A673 (cell line): ENCODE measurements at regions not wholly inside any gene's neighbourhood (a gene's known extent, or its start where the extent isn't known, plus 50 kb on each side); places are given as distances from the start of the nearest gene placed in this dataset.

Source experiments
- BruUV-seq: library from RNA; stranded (reverse); fragments of 400-500 nt; replicated peaks from 2 replicates; lab custom pipeline; 2021; lab: Mats Ljungman, UMichigan
- CTCF ChIA-PET: fragments of 300-600 bp; sonication (Branson Sonifier 250); formaldehyde crosslinking; loops from one replicate; lab custom pipeline; 2022; ENCODE audit warnings: antibody characterized with exemption; lab: Charles Lee
- POLR2A ChIA-PET: fragments of 300-600 bp; sonication (Branson Sonifier 250); formaldehyde crosslinking; loops from one replicate; lab custom pipeline; 2022; ENCODE audit warnings: antibody characterized with exemption; ENCODE audit not compliant: low non-redundant PET; lab: Charles Lee
- DNase-seq: peaks from one replicate; pipeline ENCODE4 v3.0.0-alpha.2; 2015; ENCODE audit warnings: low spot score
- H3K27ac ChIP-seq: fragments of 200-600 bp; sonication (generic); 2 replicates; pipeline ENCODE4 v1.5.1; 2016; ENCODE audit warnings: mixed run types, low read depth, mild to moderate bottlenecking, mixed read lengths, antibody characterized with exemption, low read length; ENCODE audit not compliant: poor library complexity, severe bottlenecking
- H3K27me3 ChIP-seq: fragments of 200-600 bp; sonication (generic); replicated peaks from 2 replicates; pipeline ENCODE4 v1.6.1; 2017; ENCODE audit warnings: mixed run types, low read depth, mild to moderate bottlenecking, mixed read lengths, antibody characterized with exemption, low read length; ENCODE audit not compliant: insufficient read depth, poor library complexity
- H3K36me3 ChIP-seq: fragments of 200-600 bp; sonication (generic); 2 replicates; pipeline ENCODE4 v1.6.1; 2016; ENCODE audit warnings: mixed run types, mild to moderate bottlenecking, mixed read lengths, antibody characterized with exemption, low read length; ENCODE audit not compliant: insufficient read depth, poor library complexity, severe bottlenecking
- H3K4me1 ChIP-seq: fragments of 200-600 bp; sonication (generic); 2 replicates; pipeline ENCODE4 v1.6.1; 2017; ENCODE audit warnings: mixed run types, mild to moderate bottlenecking, mixed read lengths, antibody characterized with exemption, low read length; ENCODE audit not compliant: insufficient read depth, poor library complexity, severe bottlenecking
- H3K4me3 ChIP-seq: fragments of 200-600 bp; sonication (generic); 2 replicates; pipeline ENCODE4 v1.5.1; 2016; ENCODE audit warnings: low read depth, mixed run types, mild to moderate bottlenecking, mixed read lengths, low read length; ENCODE audit not compliant: poor library complexity, severe bottlenecking
- H3K9me3 ChIP-seq: fragments of 200-600 bp; sonication (generic); 2 replicates; pipeline ENCODE4 v1.6.1; 2016; ENCODE audit warnings: mixed run types, low read depth, mild to moderate bottlenecking, mixed read lengths, antibody characterized with exemption, low read length; ENCODE audit not compliant: poor library complexity, severe bottlenecking
- EZH2 ChIP-seq: fragments of 200-600 bp; sonication (generic); IDR thresholded peaks from 2 replicates; pipeline ENCODE4 v1.6.1; 2017; ENCODE audit warnings: borderline replicate concordance, low read depth, mild to moderate bottlenecking, mixed read lengths, antibody characterized with exemption, low read length; ENCODE audit not compliant: poor library complexity, severe bottlenecking
- intact Hi-C: fragments of 100-400 bp; cut with micrococcal nuclease; formaldehyde crosslinking; loops from one replicate; pipeline ENCODE4 v1.10.0; 2022; ENCODE audit not compliant: unreplicated experiment
- TF ChIP-seq, protein P1 (sequence below): fragments of 300-800, 200-600 bp; sonication (generic); conservative IDR thresholded peaks from 2 replicates; pipeline ENCODE4 v1.5.1; 2017; ENCODE audit warnings: low read depth, mild to moderate bottlenecking, antibody characterized with exemption, low read length, moderate library complexity, mixed read lengths

DNA sequence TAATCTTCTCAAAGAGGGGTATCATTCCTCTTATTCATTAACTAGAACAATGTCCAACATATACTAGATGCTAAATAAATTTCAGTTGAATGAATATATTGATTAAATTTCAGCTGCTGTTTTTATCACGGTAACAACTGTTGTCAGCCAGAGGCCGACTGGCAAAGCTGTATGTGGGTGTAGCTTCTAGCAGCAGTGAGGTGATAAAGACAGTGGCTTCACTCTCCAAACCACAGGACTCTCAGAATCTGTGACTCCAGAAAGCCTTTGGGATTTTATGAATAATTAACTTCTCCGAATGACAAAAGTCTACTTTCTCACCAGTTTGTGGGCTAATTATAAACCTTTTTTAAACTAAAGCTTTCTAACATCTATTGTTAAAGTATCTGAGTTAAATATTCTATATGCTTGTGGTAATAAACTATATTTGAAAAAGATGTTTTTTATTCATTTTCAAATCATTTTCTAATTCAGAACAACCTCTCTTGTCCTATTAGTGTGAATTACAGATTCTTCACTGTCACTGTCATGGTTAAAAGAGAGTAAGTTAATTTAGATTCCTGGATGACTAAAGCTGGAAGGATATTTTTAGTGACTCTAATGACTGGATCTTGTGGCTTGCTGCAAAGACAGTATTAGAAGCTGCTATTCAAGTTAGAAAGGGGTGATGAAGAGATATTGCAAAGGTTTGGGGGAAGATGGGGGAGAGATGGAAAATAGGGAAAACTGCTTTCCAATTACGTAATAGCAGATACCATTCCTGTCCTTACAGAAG is 796.4 kb upstream of the ARPP21 start:
- no peak overlapping the region for H3K4me3 ChIP-seq
- BruUV-seq = no TSS peak
- ChIA-PET POLR2A (no interaction called here), CTCF (no interaction called here)
- peak; percentile 46 for DNase-seq
- H3K36me3 ChIP-seq = no peaks in the 10 kb centered on the region
- H3K4me1 ChIP-seq = peaks cover 22% of the 10 kb centered on the region
- intact Hi-C loops = no loop called here
- peak overlapping the region; percentile 28 for H3K27ac ChIP-seq
- H3K9me3 ChIP-seq = no peaks in the 10 kb centered on the region
- TF ChIP-seq, protein P1, sequence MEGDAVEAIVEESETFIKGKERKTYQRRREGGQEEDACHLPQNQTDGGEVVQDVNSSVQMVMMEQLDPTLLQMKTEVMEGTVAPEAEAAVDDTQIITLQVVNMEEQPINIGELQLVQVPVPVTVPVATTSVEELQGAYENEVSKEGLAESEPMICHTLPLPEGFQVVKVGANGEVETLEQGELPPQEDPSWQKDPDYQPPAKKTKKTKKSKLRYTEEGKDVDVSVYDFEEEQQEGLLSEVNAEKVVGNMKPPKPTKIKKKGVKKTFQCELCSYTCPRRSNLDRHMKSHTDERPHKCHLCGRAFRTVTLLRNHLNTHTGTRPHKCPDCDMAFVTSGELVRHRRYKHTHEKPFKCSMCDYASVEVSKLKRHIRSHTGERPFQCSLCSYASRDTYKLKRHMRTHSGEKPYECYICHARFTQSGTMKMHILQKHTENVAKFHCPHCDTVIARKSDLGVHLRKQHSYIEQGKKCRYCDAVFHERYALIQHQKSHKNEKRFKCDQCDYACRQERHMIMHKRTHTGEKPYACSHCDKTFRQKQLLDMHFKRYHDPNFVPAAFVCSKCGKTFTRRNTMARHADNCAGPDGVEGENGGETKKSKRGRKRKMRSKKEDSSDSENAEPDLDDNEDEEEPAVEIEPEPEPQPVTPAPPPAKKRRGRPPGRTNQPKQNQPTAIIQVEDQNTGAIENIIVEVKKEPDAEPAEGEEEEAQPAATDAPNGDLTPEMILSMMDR = no peak
- TF ChIP-seq EZH2 = no peak
- no peaks in the 10 kb centered on the region for H3K27me3 ChIP-seq

DNA sequence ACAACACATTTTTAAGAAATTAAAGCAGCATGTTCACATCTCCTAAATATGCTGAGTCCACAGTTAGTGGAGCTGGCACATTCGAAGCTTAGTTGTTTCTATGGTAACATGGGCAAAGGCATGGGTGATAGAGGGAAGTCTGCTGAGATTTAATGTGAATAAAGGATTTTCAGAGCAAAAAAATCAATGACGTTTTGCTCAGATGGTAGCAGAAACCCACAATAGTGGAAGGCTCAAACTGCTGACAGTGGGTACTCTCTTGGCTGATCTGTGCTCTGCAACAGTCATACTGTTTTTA is 795.1 kb upstream of the ARPP21 start:
- intact Hi-C loops = no loop called here

DNA sequence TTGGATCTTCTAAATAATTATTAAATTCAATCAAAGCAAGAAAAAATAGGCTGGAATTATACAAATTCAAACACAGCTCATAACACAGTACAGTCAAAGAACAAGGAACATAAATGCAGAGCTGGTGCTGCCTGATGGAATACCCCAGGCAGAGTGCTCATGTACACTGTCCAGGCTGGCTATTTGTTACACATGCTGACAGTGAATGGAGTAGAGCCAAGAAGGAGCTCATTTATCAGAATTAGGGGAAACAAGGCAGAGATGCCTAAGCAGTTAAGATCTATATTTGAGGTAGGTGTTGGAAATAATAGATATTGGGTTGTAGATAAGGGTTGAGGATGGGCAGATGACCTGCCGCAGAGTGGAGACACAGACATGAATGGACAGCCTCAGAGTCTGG is 788.2 kb upstream of the ARPP21 start:
- H3K27me3 ChIP-seq = no peaks in the 10 kb centered on the region
- intact Hi-C loops = no loop called here
- no peak overlapping the region for H3K27ac ChIP-seq
- BruUV-seq = no TSS peak
- H3K4me3 ChIP-seq = no peak overlapping the region
- ChIA-PET POLR2A (no interaction called here), CTCF (no interaction called here)
- H3K36me3 ChIP-seq = no peaks in the 10 kb centered on the region
- no peak for TF ChIP-seq EZH2
- TF ChIP-seq, protein P1 = no peak
- no peak for DNase-seq
- no peaks in the 10 kb centered on the region for H3K9me3 ChIP-seq
- H3K4me1 ChIP-seq = peaks cover 6% of the 10 kb centered on the region

More for the DNA sequence above, 795.1 kb upstream of the ARPP21 start:
- Histone ChIP-seq H3K27ac (no peak overlapping the region), H3K4me3 (no peak overlapping the region), H3K9me3 (no peaks in the 10 kb centered on the region), H3K36me3 (no peaks in the 10 kb centered on the region), H3K4me1 (peaks cover 22% of the 10 kb centered on the region), H3K27me3 (no peaks in the 10 kb centered on the region)
- ChIA-PET CTCF (interaction anchor here (0.8 kb wide), 1 partner anchor 39 kb away, joined by 3 read pairs; no protein-coding TSS in a partner anchor), POLR2A (interaction anchor here (0.5 kb wide), 1 partner anchor 924 kb away, joined by 4 read pairs; no protein-coding TSS in a partner anchor)
- DNase-seq = peak; percentile 14
- TF ChIP-seq EZH2 = no peak
- no TSS peak for BruUV-seq
